Osteoblast (primary cell): ENCODE measurements at regions not wholly inside any gene's neighbourhood (a gene's known extent, or its start where the extent isn't known, plus 50 kb on each side); places are given as distances from the start of the nearest gene placed in this dataset.

Experiments
- DNase-seq: peaks from one replicate; pipeline ENCODE4 v3.0.0; 2011; ENCODE audit warnings: low spot score, mixed read lengths; ENCODE audit not compliant: insufficient read length; ENCODE audit errors: missing footprints
- H2AFZ ChIP-seq: 2 replicates; pipeline ENCODE4 v1.6.0; 2011; ENCODE audit warnings: mild to moderate bottlenecking, low read length
- H3K27ac ChIP-seq: 2 replicates; pipeline ENCODE4 v1.5.1; 2011; ENCODE audit warnings: mild to moderate bottlenecking, low read depth, low read length, moderate library complexity
- H3K27me3 ChIP-seq: 2 replicates; pipeline ENCODE4 v1.6.0; 2012; ENCODE audit warnings: mild to moderate bottlenecking, control low read depth, inconsistent platforms, low read length, moderate library complexity; ENCODE audit not compliant: insufficient read depth
- H3K36me3 ChIP-seq: 2 replicates; pipeline ENCODE4 v1.5.1; 2011; ENCODE audit warnings: mild to moderate bottlenecking, low read length, control low read depth, moderate library complexity; ENCODE audit not compliant: insufficient read depth
- H3K4me1 ChIP-seq: 2 replicates; pipeline ENCODE4 v1.5.1; 2011; ENCODE audit warnings: mild to moderate bottlenecking, low read length, control low read depth, moderate library complexity; ENCODE audit not compliant: insufficient read depth
- H3K4me2 ChIP-seq: 2 replicates; pipeline ENCODE4 v1.6.0; 2011; ENCODE audit warnings: mild to moderate bottlenecking, low read length; ENCODE audit not compliant: insufficient read depth
- H3K4me3 ChIP-seq: fragments of 200-600 bp; sonication (generic); 3 replicates; pipeline ENCODE4 v1.5.1; 2012; ENCODE audit warnings: mild to moderate bottlenecking, low read length, inconsistent platforms; ENCODE audit not compliant: insufficient read depth
- H3K79me2 ChIP-seq: 2 replicates; pipeline ENCODE4 v1.6.0; 2012; ENCODE audit warnings: mild to moderate bottlenecking, low read length, control low read depth, inconsistent platforms; ENCODE audit not compliant: insufficient read depth
- H3K9me3 ChIP-seq: 2 replicates; pipeline ENCODE4 v1.5.1; 2011; ENCODE audit warnings: low read depth, low read length, control low read depth
- H4K20me1 ChIP-seq: 2 replicates; pipeline ENCODE4 v1.6.0; 2012; ENCODE audit warnings: mild to moderate bottlenecking, low read length, control low read depth; ENCODE audit not compliant: insufficient read depth
- TF ChIP-seq, protein P1 (sequence below): IDR thresholded peaks from 2 replicates; pipeline ENCODE4 v1.5.1; 2011; ENCODE audit warnings: mild to moderate bottlenecking, low read depth, low read length, moderate library complexity; ENCODE audit errors: extremely low read depth

GRCh38 chr1:9471679-9472078, 67.6 kb upstream of the SLC25A33 start:
- Histone ChIP-seq H3K27me3 (peaks cover 36% of the 10 kb centered on the region), H3K9me3 (no peaks in the 10 kb centered on the region), H3K36me3 (no peaks in the 10 kb centered on the region), H2AFZ (no peak overlapping the region), H3K4me3 (no peak overlapping the region), H3K27ac (no peak overlapping the region), H3K79me2 (no peaks in the 10 kb centered on the region), H4K20me1 (no peaks in the 10 kb centered on the region), H3K4me1 (peaks cover 4% of the 10 kb centered on the region), H3K4me2 (no peak overlapping the region)
- TF ChIP-seq, protein P1, sequence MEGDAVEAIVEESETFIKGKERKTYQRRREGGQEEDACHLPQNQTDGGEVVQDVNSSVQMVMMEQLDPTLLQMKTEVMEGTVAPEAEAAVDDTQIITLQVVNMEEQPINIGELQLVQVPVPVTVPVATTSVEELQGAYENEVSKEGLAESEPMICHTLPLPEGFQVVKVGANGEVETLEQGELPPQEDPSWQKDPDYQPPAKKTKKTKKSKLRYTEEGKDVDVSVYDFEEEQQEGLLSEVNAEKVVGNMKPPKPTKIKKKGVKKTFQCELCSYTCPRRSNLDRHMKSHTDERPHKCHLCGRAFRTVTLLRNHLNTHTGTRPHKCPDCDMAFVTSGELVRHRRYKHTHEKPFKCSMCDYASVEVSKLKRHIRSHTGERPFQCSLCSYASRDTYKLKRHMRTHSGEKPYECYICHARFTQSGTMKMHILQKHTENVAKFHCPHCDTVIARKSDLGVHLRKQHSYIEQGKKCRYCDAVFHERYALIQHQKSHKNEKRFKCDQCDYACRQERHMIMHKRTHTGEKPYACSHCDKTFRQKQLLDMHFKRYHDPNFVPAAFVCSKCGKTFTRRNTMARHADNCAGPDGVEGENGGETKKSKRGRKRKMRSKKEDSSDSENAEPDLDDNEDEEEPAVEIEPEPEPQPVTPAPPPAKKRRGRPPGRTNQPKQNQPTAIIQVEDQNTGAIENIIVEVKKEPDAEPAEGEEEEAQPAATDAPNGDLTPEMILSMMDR: no peak
- DNase-seq: no peak

- no peaks in the 10 kb centered on the region for H3K9me3 ChIP-seq
- TF ChIP-seq, protein P1: no peak
- no peaks in the 10 kb centered on the region for H3K36me3 ChIP-seq
- peaks cover 4% of the 10 kb centered on the region for H3K4me1 ChIP-seq
- no peak overlapping the region for H3K4me3 ChIP-seq
- DNase-seq: peak; percentile 63
- no peaks in the 10 kb centered on the region for H3K79me2 ChIP-seq
- no peak overlapping the region for H3K27ac ChIP-seq
- peak overlapping the region; percentile 48 for H3K4me2 ChIP-seq
- no peaks in the 10 kb centered on the region for H4K20me1 ChIP-seq
- H3K27me3 ChIP-seq: peaks cover 28% of the 10 kb centered on the region
- H2AFZ ChIP-seq: no peak overlapping the region
These were observed 66.8 kb upstream of the SLC25A33 start for GRCh38 chr1:9472386-9473031.

DNA sequence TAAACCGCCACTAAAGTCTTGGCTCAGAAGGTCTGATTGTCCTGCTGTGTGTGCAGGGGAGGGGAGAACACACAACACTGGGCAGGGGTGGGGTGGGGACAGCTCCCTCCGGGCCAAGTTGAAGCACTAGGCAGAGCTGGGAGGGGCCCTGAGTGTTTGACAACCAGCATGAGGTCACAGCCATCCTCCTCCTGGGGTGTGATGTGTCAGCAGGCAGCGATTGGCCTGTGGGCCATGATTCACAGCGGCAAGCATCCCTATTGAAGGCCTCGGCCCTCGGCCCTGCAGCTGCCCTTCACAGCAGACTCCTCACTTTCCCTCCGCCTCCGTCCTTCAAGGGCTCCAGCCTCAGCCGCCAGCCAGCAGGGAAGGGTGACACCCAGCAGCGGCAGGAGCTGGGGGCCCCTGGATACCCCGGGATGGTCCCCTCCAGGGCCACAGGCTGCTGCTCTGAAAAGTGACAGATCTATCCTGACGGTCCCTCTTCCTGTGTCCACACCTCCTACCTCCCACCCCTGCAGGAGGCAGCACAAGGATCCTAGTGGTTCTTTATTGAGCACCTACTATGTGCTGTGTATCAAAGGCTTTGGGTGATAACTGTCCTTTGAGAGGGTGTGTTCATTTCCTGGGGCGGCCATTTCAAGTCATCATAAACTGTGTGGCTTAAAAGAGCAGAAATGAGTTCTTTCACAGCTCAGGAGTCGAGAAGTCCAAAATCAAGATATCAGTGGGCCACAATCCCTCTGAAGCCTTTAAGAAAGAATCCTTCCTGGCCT, 66.0 kb upstream of the SLC25A33 start:
- no peaks in the 10 kb centered on the region for H3K79me2 ChIP-seq
- peak overlapping the region; percentile 37 for H3K27ac ChIP-seq
- H3K36me3 ChIP-seq: no peaks in the 10 kb centered on the region
- peaks cover 22% of the 10 kb centered on the region for H3K27me3 ChIP-seq
- TF ChIP-seq, protein P1: no peak
- no peak overlapping the region for H3K4me3 ChIP-seq
- peaks cover 4% of the 10 kb centered on the region for H3K4me1 ChIP-seq
- H4K20me1 ChIP-seq: no peaks in the 10 kb centered on the region
- DNase-seq: peak; percentile 99
- no peaks in the 10 kb centered on the region for H3K9me3 ChIP-seq
- peak overlapping the region; percentile 84 for H2AFZ ChIP-seq
- peak overlapping the region; percentile 48 for H3K4me2 ChIP-seq

GRCh38 chr1:9475061-9475627, 64.1 kb upstream of the SLC25A33 start:
- no peak for DNase-seq
- Histone ChIP-seq H3K4me2 (no peak overlapping the region), H3K4me3 (no peak overlapping the region), H4K20me1 (no peaks in the 10 kb centered on the region), H3K27me3 (peaks cover 18% of the 10 kb centered on the region), H3K9me3 (no peaks in the 10 kb centered on the region), H2AFZ (peak overlapping the region; percentile 41), H3K36me3 (no peaks in the 10 kb centered on the region), H3K79me2 (no peaks in the 10 kb centered on the region), H3K27ac (no peak overlapping the region), H3K4me1 (peaks cover 4% of the 10 kb centered on the region)
- TF ChIP-seq, protein P1: no peak
